IPS-20b (cell line): ENCODE measurements at regions not wholly inside any gene's neighbourhood (a gene's known extent, or its start where the extent isn't known, plus 50 kb on each side); places are given as distances from the start of the nearest gene placed in this dataset.
"Not testable (repeated sequence)": the region's sequence is repeated elsewhere in the genome, so short reads cannot be mapped to it uniquely, and the experiment has no call there.

Source experiments
- H3K27ac ChIP-seq: one replicate; pipeline ENCODE4 v1.5.1; 2013; ENCODE audit warnings: low read length
- H3K27me3 ChIP-seq: 2 replicates; pipeline ENCODE4 v1.6.1; 2013; ENCODE audit warnings: mild to moderate bottlenecking, low read length, inconsistent platforms; ENCODE audit not compliant: insufficient read depth
- H3K36me3 ChIP-seq: 2 replicates; pipeline ENCODE4 v1.6.1; 2013; ENCODE audit warnings: low read depth, mild to moderate bottlenecking, inconsistent platforms, low read length, moderate library complexity; ENCODE audit not compliant: insufficient read depth
- H3K4me1 ChIP-seq: 2 replicates; pipeline ENCODE4 v1.6.1; 2013; ENCODE audit warnings: mild to moderate bottlenecking, control low read depth, inconsistent platforms, low read length, moderate library complexity; ENCODE audit not compliant: insufficient read depth
- H3K4me3 ChIP-seq: 2 replicates; pipeline ENCODE4 v1.5.1; 2013; ENCODE audit warnings: mild to moderate bottlenecking, low read length, inconsistent platforms
- H3K9ac ChIP-seq: 2 replicates; pipeline ENCODE4 v1.6.1; 2013; ENCODE audit warnings: low read depth, mild to moderate bottlenecking, inconsistent platforms, low read length, moderate library complexity
- H3K9me3 ChIP-seq: 2 replicates; pipeline ENCODE4 v1.6.1; 2013; ENCODE audit warnings: mild to moderate bottlenecking, low read depth, low read length, inconsistent platforms; ENCODE audit not compliant: insufficient read depth

DNA sequence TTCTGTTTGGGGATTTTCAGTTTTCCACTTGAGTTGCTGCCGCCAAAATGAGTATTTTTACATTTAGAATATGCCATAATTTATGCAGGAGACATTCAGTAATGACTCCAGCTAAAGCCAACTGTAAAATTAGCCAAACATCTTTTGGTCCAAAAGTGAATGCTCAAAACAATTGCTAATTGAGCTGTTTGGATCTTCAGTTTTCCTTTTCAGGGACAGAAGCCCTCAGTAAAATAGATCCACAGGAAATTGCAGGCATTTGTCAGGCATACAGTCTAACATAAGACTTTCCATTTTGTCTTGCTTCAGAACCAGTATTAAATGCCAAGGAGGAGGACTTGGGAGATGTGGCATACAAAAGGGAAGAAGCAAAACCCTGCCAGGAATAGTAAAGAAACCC is 524.8 kb upstream of the API5 start:
- Histone ChIP-seq H3K4me1 (no peaks in the 10 kb centered on the region), H3K9me3 (no peaks in the 10 kb centered on the region), H3K36me3 (no peaks in the 10 kb centered on the region), H3K27me3 (no peaks in the 10 kb centered on the region), H3K9ac (no peak overlapping the region), H3K27ac (no peak overlapping the region), H3K4me3 (no peak overlapping the region)

DNA sequence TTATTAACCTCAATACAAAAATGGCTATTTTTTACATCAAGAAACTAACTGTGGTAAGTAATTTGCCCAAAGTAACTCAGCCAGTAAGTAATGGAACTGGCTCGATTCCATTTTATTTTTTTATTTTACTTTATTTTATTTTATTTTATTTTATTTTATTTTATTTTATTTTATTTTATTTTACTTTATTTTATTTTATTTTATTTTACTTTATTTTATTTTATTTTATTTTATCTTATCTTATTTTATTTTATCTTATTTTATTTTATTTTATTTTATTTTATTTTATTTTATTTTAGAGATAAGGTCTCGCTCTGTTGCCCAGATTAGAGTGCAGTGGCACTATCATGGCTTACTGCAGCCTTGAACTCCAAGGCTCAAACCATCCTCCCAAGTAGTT is 516.3 kb upstream of the API5 start:
- not testable (repeated sequence) for H3K9me3 ChIP-seq, H3K4me3 ChIP-seq, H3K9ac ChIP-seq, H3K27me3 ChIP-seq, H3K4me1 ChIP-seq, H3K36me3 ChIP-seq, H3K27ac ChIP-seq

DNA sequence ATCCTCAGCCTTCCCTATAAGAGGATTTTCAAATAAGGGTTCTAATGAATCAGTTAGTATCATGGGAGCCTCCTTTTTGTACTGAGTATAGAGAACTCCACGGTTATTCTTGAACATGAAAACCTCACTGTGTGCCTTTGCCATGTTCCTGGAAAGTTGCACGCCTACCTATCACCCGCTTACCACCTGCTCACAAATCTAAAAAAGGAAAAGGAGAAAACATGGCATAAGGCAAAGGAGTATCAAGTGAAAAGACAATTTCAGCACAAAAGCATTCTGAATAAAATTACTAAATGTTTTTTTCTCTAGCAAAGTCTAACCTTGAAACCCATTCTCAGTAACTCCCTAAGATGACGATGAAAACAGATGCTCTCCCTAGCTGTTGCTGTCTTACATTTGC is 511.8 kb upstream of the API5 start:
- Histone ChIP-seq H3K4me3 (no peak overlapping the region), H3K36me3 (no peaks in the 10 kb centered on the region), H3K27me3 (no peaks in the 10 kb centered on the region), H3K9ac (no peak overlapping the region), H3K4me1 (no peaks in the 10 kb centered on the region), H3K27ac (no peak overlapping the region), H3K9me3 (no peaks in the 10 kb centered on the region)

DNA sequence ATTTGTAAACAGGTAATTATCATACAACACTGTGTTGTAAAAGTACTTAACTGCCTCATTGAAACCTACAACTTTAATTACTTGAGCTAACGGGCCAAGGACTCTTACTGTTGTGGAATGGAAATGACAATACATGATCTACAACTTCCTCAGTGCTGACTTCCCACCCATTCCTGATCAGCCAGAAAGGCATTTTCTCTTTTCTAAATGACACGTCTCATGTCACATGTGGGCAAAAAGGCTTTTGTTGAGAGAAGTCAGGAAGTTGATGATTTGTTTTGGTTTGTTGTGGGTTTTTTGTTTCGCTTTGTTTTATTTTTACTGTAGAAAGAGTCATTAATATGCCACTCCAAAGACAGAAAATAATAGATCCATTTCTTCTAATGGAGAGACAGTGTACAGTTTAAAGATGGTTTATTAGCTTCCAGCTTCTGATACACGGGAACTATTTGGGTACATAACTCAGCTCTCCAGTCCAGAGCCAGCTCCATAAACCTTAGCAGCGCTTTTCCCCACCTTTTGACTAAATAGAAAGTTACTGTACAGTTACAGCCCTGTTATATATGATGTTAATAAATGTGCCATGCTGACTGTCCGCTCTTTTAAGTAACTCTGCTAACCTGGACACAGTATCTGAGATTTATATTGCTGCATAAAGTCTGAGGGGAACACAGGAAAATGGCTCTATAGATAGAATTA is 509.4 kb upstream of the API5 start:
- Histone ChIP-seq H3K4me1 (no peaks in the 10 kb centered on the region), H3K4me3 (no peak overlapping the region), H3K27ac (no peak overlapping the region), H3K9me3 (no peaks in the 10 kb centered on the region), H3K36me3 (no peaks in the 10 kb centered on the region), H3K27me3 (no peaks in the 10 kb centered on the region), H3K9ac (no peak overlapping the region)

DNA sequence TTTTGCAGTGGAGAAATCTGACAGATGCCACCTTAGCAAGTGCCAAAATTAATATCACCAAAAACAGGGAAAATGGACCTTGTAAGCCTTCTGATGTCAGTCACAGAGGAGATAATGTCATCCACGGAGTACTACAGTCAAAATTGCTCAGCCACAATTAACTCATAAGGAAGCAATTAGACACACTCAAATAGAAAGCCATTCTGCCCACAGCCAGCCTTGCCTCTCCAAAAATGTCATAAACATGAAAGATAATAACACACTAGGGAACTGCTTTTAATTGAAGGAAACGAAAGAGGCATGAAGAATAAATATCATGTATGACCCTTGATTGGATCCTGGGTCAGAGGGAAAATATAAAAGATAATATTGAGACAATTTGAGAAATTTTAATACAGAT is 505.6 kb upstream of the API5 start:
- no peaks in the 10 kb centered on the region for H3K27me3 ChIP-seq
- no peak overlapping the region for H3K9ac ChIP-seq
- H3K9me3 ChIP-seq: no peaks in the 10 kb centered on the region
- H3K4me3 ChIP-seq: no peak overlapping the region
- no peaks in the 10 kb centered on the region for H3K4me1 ChIP-seq
- no peaks in the 10 kb centered on the region for H3K36me3 ChIP-seq
- H3K27ac ChIP-seq: no peak overlapping the region

DNA sequence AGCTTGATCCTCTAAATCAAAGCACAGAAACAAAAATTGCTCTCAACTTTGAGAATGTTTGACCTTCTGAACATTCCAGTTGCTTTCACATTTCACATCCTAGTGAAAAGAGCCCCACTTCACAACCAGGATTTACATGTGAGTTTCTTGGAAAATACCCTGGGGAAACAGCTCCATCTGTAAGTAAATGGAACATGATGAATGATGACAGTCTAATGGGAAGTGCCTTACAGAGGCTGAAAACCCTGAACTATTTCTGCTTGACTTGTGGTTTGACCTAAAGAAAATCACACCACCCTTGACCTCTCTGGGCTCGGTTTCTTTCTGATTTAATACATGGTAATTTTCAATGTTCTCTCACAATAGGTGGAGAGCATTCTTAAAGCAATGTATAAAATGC is 499.4 kb upstream of the API5 start:
- no peaks in the 10 kb centered on the region for H3K27me3 ChIP-seq
- H3K4me1 ChIP-seq: no peaks in the 10 kb centered on the region
- H3K27ac ChIP-seq: no peak overlapping the region
- H3K36me3 ChIP-seq: no peaks in the 10 kb centered on the region
- H3K9ac ChIP-seq: no peak overlapping the region
- no peak overlapping the region for H3K4me3 ChIP-seq
- no peaks in the 10 kb centered on the region for H3K9me3 ChIP-seq

DNA sequence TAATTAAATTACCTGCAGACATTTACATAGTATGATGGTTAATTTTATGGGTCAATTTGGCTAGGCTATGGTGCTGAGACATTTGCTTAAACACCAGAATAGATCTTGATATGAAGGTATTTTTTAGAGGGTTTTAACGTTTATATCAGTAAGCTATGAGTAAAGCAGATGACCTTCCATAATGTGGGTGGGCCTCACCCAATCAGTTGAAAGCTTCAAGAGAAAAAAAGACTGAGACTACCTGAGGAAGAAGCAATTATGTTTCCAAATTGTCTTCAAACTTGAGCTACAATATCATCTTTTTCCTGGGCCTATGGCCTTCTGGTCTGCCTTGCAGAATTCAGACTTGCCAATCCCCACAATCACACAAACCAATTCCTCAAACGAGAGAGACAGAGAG is 498.8 kb upstream of the API5 start:
- Histone ChIP-seq H3K4me3 (no peak overlapping the region), H3K27me3 (no peaks in the 10 kb centered on the region), H3K36me3 (no peaks in the 10 kb centered on the region), H3K4me1 (no peaks in the 10 kb centered on the region), H3K9me3 (no peaks in the 10 kb centered on the region), H3K27ac (no peak overlapping the region), H3K9ac (no peak overlapping the region)

DNA sequence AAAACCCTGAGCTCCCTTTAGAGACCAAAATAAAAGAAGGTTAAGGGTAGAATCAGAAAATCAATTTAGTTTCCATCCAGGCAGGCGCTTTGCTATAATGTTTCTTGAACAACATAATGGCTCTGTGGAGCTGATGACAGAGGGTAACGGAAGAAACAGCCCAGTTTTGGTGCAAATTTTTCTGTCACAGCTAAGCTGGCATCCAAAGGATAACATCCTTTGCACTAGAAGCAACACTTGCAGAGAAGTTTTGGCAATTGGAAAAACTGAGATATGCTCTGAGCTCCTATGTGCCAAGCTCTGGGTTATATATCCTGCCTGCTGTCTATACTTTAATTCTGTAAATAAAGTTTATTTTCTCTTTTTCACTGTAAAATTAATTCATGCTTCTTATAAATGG is 495.3 kb upstream of the API5 start:
- Histone ChIP-seq H3K36me3 (no peaks in the 10 kb centered on the region), H3K4me1 (no peaks in the 10 kb centered on the region), H3K27me3 (no peaks in the 10 kb centered on the region), H3K4me3 (no peak overlapping the region), H3K9me3 (no peaks in the 10 kb centered on the region), H3K27ac (no peak overlapping the region), H3K9ac (no peak overlapping the region)

DNA sequence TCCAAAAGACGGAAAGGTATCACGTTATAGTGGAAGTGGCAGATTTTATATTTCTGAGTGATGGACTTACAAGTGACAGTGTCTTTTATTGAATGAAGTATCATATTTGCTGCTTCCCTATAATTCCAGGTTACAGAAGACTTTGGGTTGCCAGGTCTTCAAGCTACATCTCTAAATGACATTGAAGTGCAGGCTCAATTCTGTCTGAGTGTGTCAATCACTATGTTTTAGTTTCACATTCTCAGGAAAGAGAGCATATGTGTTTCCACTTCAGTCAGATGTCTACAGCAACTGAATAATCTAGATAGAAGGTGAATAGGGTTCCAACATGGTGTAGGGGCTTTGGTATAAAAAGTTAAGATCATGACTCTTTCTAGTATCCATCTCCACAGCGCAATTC is 492.7 kb upstream of the API5 start:
- Histone ChIP-seq H3K36me3 (no peaks in the 10 kb centered on the region), H3K4me1 (no peaks in the 10 kb centered on the region), H3K9me3 (no peaks in the 10 kb centered on the region), H3K27me3 (no peaks in the 10 kb centered on the region), H3K9ac (no peak overlapping the region), H3K27ac (no peak overlapping the region), H3K4me3 (no peak overlapping the region)

DNA sequence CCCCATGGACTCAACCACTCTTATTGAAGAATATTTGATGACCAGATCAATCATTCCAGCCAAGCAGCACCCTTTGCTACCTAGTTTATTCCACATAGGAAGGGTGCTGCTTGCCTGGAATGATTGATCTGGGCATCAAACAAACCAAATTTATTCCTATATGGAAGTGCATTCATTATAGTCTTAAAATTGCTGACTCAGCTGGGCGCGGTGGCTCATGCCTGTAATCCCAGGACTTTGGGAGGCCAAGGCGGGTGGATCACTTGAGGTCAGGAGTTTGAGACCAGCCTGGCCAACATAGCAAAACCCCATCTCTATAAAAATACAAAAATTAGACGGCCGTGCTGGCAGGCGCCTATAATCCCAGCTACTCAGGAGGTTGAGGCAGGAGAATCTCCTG is 489.6 kb upstream of the API5 start:
- H3K4me3 ChIP-seq, H3K4me1 ChIP-seq, H3K9ac ChIP-seq, H3K27ac ChIP-seq, H3K9me3 ChIP-seq, H3K27me3 ChIP-seq, H3K36me3 ChIP-seq: not testable (repeated sequence)

DNA sequence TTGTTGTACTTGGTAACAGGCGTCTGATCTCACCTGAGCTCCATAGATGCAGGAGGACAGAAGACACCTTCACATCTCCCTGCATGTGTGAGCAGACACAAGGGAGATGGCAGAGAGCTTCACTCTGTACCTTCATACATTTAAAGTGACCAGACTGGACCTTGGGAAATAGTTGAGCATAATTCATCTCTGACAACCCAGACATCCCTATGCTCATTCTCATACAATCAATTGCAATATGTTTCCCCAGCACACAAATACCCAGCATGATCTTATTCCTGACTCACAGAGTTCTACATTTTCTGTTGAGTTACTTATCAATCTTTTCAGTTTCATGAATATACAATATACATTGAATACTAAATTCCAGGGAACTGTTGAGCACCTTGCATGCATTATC is 488.2 kb upstream of the API5 start:
- H3K4me3 ChIP-seq: no peak overlapping the region
- no peak overlapping the region for H3K27ac ChIP-seq
- H3K9me3 ChIP-seq: no peaks in the 10 kb centered on the region
- H3K36me3 ChIP-seq: no peaks in the 10 kb centered on the region
- no peaks in the 10 kb centered on the region for H3K27me3 ChIP-seq
- H3K9ac ChIP-seq: no peak overlapping the region
- H3K4me1 ChIP-seq: no peaks in the 10 kb centered on the region

DNA sequence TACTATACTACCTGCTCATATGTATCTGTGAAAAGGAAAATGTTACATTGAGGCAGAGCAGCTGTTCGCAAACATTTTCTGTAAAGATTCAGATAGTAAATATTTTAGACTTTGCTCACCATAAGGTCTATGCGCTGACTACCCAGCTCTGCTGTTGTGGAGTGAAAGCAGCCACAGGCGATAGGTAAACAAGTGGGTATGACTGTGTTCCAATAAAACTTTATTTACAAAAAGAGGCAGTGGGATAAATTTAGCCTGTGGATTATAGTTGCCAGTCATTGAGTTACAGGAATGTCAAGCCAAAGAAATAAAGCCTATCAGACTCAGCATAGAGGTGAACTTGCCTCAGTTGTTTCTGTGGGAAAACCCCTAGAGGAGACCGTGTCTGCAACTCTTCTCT is 487.7 kb upstream of the API5 start:
- H3K36me3 ChIP-seq: no peaks in the 10 kb centered on the region
- no peak overlapping the region for H3K9ac ChIP-seq
- no peaks in the 10 kb centered on the region for H3K27me3 ChIP-seq
- no peaks in the 10 kb centered on the region for H3K4me1 ChIP-seq
- no peaks in the 10 kb centered on the region for H3K9me3 ChIP-seq
- H3K4me3 ChIP-seq: no peak overlapping the region
- H3K27ac ChIP-seq: no peak overlapping the region

DNA sequence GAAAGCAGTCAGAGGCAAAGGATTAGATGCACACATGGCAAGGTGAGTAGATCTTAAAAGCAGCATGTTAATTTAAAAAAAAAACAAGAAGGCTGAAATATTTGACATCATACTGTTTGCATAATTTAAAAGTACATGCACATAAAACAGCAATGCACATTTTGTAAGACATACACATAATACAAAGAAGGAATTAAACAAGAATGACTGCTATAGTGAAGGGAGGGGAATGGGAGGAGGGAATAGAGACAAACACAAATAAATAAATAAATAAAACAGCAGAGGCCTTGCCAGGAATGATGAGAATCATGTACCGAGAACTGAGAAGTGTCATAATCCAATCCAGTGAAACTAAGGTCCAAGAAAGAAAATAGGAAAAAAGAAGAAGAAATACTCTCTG is 486.2 kb upstream of the API5 start:
- no peak overlapping the region for H3K9ac ChIP-seq
- H3K4me1 ChIP-seq: no peaks in the 10 kb centered on the region
- no peaks in the 10 kb centered on the region for H3K27me3 ChIP-seq
- H3K36me3 ChIP-seq: no peaks in the 10 kb centered on the region
- H3K9me3 ChIP-seq: no peaks in the 10 kb centered on the region
- no peak overlapping the region for H3K27ac ChIP-seq
- H3K4me3 ChIP-seq: no peak overlapping the region
